NB4 (cell line): ENCODE measurements at regions not wholly inside any gene's neighbourhood (a gene's known extent, or its start where the extent isn't known, plus 50 kb on each side); places are given as distances from the start of the nearest gene placed in this dataset.

Source experiments
- DNase-seq: peaks from one replicate; pipeline ENCODE4 v3.0.0; 2010; ENCODE audit warnings: low read depth
- H3K4me3 ChIP-seq: one replicate; pipeline ENCODE4 v1.5.1; 2011; ENCODE audit warnings: mild to moderate bottlenecking, low read depth, low read length, moderate library complexity
- MYC ChIP-seq: IDR thresholded peaks from 2 replicates; pipeline ENCODE4 v1.6.1; 2011; ENCODE audit warnings: low read depth, low read length
- POLR2A ChIP-seq: IDR thresholded peaks from 2 replicates; pipeline ENCODE4 v1.6.1; 2011; ENCODE audit warnings: mild to moderate bottlenecking; ENCODE audit not compliant: insufficient read length; ENCODE audit errors: extremely low read depth
- TF ChIP-seq, protein P1 (sequence below): IDR thresholded peaks from one replicate; pipeline ENCODE4 v1.5.1; 2012; ENCODE audit warnings: low read depth, low read length
- TF ChIP-seq, protein P2 (sequence below): IDR thresholded peaks from 2 replicates; pipeline ENCODE4 v1.6.1; 2011; ENCODE audit warnings: low read depth, low read length

DNA sequence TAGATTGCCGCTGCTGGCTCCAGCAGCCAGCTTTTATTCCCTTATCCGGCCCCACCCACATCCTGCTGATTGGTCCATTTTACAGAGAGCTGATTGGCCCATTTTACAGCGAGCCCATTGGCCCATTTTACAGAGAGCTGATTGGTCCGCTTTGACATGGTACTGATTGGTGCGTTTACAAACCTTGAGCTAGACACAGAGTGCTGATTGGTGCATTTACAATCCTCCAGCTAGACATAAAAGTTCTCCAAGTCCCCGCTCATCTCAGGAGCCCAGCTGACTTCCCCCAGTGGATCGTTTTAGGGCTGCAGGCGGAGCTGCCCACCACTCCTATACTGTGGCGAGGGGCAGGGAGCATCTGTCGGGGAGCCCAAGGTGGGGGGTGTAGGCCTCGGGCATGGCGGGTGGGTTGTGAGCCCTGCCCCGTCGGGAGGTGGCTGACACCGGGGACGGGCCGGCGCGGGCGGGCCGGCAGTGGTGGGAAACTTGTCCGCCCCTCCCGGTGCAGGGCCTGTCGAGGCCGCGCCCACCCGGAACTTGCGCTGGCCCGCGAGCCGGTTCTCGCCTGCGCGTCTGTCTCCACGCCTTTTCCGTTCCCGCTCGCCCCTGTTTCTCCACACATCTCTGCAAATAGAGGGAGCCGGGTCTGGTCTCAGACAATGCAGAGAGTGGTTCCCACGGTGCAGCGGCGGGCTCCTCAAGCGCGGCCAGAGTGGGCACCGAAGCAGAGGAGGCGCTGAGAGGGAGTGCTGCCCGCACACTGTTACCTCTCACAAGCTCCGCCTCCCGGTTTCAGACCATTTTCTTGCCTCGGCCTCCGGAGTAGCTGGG lies 86.1 kb upstream of the STMND1 start:
- H3K4me3 ChIP-seq, result no peak overlapping the region
- TF ChIP-seq MYC, result no peak
- no peak for DNase-seq

DNA sequence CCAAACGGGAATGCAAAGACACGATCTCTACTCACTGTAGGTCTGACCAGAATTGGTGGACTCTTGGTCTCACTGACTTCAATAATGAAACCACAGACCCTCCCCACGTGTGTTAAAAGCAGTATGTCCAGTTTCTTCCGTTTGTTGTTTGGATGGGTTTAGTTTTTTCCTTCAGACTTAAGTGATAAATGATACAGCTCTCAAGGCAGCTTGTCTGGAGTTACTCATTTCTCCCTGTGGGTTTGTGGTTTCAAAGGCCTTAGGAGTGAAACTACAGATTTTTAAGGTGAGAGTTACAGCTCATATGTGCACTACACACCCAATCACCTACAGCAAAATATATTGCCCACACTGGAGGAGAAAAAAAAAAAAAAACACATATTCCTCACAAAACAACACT lies 86.7 kb upstream of the STMND1 start:
- DNase-seq, result peak; percentile 10
- TF ChIP-seq, protein P1, sequence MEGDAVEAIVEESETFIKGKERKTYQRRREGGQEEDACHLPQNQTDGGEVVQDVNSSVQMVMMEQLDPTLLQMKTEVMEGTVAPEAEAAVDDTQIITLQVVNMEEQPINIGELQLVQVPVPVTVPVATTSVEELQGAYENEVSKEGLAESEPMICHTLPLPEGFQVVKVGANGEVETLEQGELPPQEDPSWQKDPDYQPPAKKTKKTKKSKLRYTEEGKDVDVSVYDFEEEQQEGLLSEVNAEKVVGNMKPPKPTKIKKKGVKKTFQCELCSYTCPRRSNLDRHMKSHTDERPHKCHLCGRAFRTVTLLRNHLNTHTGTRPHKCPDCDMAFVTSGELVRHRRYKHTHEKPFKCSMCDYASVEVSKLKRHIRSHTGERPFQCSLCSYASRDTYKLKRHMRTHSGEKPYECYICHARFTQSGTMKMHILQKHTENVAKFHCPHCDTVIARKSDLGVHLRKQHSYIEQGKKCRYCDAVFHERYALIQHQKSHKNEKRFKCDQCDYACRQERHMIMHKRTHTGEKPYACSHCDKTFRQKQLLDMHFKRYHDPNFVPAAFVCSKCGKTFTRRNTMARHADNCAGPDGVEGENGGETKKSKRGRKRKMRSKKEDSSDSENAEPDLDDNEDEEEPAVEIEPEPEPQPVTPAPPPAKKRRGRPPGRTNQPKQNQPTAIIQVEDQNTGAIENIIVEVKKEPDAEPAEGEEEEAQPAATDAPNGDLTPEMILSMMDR, result no peak
- no peak for TF ChIP-seq MYC
- no peak for TF ChIP-seq POLR2A
- TF ChIP-seq, protein P2, sequence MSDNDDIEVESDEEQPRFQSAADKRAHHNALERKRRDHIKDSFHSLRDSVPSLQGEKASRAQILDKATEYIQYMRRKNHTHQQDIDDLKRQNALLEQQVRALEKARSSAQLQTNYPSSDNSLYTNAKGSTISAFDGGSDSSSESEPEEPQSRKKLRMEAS, result no peak
- H3K4me3 ChIP-seq, result no peak overlapping the region

DNA sequence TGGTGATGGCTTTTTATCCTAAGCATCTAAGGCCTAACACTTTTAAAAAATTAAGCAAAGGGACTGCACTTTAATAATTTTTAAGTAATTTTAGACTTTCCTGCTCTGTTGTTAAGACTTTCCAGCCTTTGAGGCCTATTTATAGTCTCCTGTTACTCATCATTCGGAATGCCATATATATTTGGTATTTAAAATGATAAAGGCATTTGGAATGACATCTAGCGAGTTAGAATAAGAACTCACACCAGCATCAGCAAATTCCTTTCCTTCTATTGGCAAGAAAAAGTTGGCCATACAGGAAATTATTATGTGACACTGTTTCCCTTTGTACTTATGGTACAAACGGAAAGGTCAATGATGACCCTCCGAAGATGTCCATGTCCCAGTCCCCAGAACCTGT lies 88.1 kb upstream of the STMND1 start:
- TF ChIP-seq MYC, result no peak
- DNase-seq, result no peak
- H3K4me3 ChIP-seq, result no peak overlapping the region

DNA sequence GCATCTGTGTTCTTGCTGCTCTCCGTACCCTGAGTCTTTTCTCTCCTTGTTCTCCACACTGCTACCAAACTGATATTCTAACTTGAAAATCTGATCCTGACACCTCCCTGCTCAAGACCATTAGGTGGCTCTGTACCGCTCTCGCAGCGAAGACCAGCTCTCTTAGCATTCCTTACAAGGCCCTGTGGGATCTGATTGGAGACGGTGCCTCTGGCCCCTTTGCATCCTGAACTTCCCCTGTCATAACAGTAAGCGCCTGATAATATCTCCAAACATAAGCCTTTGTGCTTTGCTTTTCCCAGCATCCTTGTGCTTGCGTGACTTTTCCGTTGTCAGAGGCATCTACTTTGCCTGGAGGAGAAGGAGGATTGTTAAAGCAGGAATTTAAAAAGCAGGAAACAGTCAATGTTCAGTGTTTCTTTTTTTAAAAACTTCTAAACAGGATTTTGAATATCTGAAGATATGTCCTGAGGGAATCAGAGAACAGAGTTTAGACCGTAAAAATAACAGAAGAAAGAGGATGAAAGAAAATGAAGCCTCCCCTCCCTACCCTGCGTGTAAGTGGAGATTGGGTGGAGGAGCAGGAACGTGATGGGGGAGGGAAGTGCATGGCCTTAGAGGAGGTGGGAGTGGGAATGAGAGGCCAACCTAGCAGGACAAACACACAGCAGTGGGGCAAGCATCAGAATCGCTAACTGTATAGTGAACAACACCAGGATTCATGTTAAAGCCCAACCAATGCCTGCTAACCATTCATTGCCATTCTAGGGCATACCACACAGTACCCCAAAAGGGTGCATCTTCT lies 89.2 kb upstream of the STMND1 start:
- TF ChIP-seq POLR2A (no peak), MYC (no peak)
- TF ChIP-seq, protein P2, result no peak
- TF ChIP-seq, protein P1, result no peak
- no peak for DNase-seq
- no peak overlapping the region for H3K4me3 ChIP-seq

DNA sequence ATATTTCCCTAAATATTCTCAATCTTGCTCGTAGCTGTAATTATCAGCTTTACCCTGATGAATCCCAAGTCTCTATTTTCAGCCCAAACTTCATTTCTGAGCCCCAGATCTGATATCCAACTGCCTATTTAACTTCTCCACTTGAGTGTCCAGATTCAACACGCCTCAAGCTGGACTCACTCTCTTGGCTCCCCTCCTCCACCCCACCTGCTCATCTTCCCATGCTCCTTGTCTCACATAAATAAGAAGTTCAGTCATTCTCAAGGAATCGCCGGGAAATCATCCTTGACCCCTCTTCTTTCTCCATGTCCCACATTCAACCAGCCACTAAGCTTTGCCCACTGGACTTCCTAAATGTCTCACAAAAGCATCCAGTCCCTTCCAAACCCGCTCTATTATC lies 89.9 kb upstream of the STMND1 start:
- DNase-seq, result no peak
- no peak overlapping the region for H3K4me3 ChIP-seq
- TF ChIP-seq, protein P2, result no peak
- TF ChIP-seq, protein P1, result no peak
- TF ChIP-seq POLR2A, result no peak
- TF ChIP-seq MYC, result no peak

DNA sequence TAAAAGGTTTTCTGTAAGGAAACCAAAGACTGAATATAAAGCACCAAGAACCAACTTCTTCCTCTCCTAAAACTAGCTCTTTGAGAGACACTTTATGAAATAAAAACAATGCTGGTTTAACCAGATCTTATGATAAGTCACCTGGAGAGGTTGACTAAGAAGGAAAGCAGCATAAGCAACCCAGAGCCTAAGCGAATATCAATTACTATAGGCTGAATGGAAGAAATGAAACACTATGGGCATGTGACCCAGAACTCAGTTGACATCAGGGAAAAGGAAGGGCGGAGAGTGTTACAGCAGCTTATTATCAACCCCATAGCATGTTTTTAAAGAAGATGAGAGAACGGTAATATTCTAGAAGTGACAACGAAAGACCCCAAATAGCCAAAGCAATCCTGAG lies 94.1 kb upstream of the STMND1 start:
- no peak overlapping the region for H3K4me3 ChIP-seq
- no peak for TF ChIP-seq MYC
- TF ChIP-seq, protein P2, result no peak
- TF ChIP-seq, protein P1, result no peak
- DNase-seq, result no peak

DNA sequence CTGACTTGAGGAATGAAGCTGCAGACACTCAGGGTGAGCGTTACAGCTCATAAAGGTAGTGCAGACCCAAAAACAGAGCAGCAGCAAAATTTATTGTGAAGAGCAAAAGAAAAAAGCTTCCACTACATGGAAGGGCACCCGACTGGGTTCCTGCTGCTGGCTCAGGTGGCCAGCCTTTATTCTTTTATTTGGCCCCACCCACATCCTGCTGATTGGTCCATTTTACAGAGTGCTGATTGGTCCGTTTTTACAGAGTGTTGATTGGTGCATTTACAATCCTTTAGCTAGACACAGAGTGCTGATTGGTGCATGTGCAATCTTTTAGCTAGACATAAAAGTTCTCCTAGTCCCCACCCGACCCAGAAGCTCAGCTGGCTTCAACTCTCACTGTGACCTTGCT lies 95.3 kb upstream of the STMND1 start:
- TF ChIP-seq, protein P2, result no peak
- TF ChIP-seq MYC (no peak), POLR2A (no peak)
- TF ChIP-seq, protein P1, result no peak
- H3K4me3 ChIP-seq, result no peak overlapping the region
- DNase-seq, result no peak
